ENCODE measurements at regions not wholly inside any gene's neighbourhood (a gene's known extent, or its start where the extent isn't known, plus 50 kb on each side); places are given as distances from the start of the nearest gene placed in this dataset.
A peak's percentile ranks its signal among the peaks of the same experiment; 100 is the strongest.

DNA sequence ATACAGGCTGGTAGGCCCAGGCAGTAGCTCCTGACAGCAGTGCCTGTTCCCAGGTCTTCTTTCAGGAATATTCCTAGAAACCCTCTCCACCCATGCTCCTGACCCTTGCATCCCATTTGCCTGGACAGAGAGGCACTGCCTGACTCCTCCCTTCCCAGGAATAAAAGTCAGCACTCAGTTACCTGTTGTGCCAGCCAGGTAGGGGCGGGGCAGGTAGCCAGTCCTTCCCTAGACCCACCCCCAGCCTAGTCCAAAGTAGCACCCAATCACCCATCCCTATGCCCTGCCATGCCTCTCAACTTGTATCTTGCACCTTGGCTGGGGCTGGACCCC is 129.9 kb downstream of the MRPL14 start:
- DNase-seq, result no peak

DNA sequence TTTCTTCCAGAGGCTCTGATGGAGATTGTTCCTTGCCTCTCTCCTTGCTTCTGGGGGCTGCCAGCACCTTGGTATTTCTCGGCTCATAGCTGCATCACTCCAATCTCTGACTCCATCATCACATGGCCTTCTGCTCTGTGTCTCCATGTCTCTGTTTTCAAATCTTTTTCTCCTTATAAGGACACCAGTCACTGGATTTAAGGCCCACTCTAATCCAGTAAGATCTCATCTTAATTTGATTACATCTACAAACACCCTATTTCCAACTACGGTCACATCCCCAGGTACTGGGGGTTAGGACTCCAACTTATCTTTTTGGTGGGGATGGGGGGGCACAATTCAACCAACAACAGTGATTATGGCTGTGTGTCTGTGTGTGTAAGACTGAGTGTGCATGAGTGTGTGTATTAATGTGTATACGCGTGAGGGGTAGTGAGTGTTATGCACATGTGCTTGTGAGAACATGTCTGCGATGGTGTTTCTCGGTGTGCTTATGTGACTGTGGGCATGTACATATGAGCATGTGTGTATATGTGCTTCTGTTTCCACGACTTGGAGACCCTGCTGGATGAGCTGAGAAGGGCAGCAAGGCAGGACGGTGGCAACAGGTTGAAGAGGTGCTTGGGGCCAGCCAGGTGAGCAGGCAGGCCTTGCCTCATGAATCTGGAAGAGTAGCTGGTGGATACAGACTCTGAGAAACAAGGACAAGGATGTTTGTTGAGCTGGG is 130.5 kb downstream of the MRPL14 start:
- DNase-seq, result no peak

DNA sequence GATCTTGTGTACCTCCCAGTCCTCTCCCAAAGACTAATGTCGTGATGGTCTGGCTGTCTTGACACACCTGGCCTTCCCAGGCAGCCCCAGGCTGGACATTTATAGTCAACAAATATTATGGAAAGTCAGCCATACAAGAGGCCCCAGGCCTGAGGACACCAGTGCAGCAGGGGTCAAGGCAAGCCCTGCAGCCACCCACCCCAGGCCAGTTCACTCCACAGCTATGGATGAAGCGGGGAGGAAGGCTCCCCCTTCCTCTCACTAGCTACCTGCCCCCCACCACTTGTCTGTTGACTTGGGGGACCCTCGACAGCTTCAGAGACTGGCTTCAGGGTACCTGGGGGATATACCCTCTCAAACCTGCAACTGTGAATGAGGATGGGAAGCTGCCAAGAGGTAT is 132.1 kb downstream of the MRPL14 start:
- DNase-seq, result no peak

DNA sequence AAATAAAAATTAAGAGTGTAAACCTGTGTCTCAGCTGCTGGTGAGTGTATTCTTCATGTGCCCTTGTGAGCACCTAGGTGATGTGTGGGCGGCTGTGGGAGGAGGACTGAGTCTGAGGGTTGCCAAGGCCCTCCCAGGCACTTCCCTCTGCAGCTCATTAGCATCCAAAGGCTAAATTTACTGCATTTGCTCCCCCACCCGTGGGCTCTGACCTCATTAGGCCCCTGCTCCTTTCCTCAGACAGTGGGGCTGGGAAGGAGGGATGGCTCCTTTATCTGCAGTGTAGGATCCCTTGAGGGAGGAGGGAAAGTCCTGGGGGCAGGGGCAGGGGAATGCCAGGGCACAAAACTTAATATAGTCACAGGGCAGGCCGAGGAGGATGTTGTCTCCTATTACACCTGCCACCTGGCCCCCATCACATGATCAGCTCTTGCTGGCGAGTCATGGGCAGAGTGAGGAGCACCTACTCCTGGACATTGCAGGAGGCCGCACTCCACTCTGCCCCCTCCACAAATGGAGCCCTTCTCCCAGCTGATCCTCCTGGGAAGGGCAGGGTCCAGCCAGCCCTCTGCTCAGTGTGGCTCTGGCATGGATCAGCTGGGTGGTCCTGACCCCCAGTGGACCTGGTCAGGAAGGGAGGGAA is 133.2 kb downstream of the MRPL14 start:
- DNase-seq, result no peak

DNA sequence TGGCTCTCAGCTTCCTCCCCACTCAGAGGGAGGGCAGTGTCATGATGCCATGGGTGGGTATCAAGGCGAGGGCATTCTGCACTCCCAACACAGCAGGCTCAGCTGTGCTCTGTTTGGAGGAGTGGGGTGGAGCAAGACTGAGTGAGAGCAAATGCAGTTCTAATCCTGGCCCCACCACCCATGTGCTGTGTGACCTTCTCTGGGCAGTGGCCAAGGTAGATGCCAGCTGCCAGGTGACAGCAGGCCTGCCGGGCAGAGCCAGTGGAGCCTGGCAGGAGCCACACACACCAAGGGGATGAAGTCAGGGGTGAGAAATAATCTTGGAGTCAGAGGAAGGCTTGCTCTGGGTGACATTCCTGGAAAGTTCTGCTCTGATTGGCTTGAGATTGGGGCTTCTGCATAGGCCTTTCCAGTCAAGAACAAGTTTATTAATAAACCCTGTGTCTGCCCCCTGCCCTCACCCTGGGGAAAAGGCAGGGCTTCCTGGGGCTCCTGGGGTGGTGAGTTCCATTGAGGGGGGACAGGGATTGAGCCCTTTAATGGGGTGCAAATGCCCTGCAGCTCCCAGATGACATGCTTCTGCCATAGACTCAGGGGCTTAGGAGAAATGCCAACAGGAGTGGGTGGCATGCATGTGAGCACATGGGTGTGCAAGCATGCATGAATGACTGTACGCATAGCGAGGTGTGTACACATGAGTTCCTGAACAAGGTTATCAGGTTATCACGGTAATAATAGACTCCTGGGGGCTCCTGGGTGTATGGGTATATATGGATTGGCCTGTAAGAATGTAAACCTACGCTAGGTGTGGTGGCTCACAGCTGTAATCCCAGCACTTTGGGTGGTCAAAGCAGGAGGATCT is 134.2 kb downstream of the MRPL14 start:
- no peak for DNase-seq

DNA sequence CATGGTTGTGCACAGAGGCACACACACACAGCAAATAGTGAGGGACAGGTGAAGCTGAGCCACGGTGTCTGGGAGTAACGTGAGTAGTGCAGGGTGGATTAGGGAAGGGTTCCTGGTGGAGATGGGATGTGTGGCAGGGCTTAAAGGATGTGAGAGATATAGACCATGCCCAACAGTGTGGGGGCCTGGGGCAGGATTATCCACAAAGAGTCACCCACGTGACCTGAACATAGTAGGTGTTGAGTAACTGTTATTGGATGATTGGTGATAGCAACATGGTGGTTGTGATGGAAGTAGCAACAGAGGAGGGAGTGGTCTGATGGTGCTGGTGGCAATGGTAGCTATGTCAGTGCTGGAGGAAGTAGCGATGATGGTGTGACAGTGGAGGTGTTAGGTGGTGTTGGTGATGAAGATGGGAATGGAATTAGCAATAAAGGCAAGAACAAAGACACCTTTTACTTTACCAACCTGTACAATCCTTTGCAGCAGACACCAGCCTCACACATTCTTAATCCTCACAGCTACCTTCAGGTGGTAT is 135.1 kb downstream of the MRPL14 start:
- no peak for DNase-seq

DNA sequence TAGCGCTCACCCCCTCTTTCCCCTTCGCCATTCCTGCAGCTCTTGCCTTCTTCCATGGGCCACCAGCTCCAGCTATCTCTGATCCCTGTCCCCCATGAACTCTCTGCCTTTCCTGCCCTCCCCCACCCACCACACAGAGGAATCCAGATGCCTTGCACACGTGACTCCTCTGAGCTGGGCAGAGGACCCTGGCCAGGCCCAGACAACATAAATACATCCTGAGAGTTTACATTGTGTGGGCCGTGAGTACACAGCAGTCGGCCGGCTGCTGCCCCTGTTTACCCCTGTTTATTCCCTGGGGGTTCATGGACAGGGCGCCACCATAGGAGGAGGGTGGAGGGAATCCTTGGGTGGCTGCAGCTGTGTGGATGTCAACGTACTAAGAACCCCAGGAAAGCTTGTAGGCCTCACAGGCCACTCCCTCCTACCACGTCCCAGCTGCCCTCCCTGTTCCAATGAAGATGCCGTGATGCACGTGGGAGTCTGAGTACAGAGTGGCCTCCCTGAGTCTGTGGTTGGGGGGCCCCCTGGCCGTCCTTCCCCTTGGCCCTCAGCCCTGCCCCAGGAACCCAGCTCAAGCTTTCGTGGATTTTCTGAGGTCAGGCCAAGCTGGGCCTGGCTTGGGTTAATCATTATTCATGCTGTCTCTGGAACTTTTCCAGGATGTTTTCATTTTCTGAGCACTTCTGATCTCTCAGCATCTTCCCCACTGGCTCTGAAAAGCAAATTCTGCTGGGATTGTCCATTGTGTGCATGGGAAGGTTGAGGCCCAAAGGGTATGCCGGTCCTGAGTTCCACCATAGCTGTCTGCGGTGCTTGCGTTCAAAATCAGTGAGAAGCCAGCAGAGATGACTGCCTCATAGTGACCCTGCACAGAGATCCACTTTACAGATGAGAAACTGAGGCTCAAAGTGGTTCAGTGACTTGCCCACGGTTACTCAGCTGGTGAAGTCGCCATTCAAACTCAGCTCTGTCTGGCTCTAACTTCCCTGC is 136.3 kb downstream of the MRPL14 start:
- DNase-seq, result no peak

DNA sequence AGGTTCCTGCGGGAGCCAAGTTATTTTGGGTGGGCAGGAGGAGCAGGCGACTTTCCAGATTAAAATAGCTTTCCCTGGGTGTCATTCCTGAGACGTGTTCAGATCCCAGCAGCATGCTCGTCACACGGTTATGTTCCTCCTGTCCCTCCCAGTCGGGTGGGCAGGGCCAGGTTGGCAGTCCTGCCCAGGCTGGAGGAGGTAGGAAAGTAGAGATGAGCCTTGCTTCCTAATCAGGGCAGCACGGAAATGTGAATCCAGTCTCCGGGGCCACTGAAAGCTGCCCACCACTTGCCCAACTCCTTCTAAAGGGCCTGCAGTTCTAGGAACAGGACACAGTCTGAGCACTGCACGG is 137.0 kb downstream of the MRPL14 start:
- DNase-seq, result no peak

DNA sequence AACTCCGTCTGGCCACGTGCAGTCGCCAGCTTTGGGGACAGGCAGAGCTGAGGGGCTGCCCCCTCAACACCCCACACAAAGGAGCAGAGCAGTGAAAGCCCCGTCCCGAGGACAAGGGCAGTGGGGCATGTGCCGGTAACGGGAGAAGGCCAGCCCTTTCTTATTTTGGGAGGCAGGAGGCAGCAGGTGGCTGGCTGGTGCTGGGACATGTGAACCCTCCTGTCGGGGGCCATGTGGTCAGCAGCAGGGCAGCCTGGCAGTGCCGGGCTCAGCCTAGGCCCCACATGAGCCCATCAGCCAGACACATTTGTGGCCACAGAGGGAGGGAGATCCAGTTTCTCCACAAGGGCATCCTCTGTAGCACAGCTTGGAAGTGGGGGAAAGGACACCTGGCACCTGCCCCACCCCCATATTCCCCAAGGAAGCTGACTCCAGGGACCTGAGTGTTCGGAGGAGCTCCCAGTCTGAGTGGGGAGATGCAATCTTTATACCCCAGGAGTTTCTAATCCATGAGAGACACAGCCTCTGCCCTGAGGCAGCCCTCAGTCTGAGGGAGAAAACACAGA is 137.6 kb downstream of the MRPL14 start:
- DNase-seq, result no peak

DNA sequence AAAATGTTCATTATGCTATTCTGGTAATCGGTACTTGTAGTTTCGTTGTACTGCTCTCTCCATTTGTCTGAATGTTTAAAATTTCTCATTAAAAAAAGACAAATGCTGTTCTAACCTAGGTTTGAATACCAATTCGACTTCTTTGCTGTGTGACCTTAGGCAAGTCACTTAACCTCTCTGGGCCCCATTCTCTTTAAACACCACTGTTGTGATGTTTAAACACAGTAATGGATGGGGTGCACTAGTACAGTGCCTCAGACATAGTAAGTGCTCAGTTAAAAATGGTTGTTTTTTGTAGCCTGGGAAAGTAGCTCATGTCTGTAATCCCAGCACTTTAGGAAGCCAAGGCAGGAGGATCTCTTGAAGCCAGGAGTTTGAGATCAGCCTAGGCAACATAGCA is 138.5 kb downstream of the MRPL14 start:
- no peak for DNase-seq

DNA sequence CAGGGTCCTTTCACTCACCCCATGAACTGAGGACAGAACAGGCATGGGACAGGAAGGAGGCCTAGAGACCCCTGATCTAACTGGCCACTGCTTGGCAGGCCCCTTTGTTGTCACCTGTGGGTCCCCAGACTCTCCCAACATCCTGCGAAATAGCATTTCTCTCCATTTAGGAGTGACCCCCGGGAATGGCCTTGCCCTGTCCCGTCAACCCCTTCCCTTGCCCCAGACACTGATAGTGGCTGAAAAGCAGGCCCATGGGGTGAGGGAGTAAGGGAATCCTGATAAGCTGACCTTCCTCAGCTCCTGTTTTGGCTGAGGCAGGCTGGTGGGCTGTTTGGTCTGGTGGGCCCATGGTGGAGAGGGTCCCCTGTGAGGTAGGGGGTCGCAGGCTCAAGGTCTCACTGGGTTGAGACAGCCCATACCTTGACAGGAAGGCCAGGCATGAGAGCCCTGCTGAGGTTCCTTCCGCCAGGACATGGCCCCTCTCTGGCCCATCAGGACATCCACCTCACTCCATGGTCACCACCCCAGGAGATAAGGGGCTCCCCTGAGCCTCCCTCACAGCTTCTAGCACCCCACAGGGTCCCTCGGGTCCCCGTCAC is 139.3 kb downstream of the MRPL14 start:
- DNase-seq, result no peak

DNA sequence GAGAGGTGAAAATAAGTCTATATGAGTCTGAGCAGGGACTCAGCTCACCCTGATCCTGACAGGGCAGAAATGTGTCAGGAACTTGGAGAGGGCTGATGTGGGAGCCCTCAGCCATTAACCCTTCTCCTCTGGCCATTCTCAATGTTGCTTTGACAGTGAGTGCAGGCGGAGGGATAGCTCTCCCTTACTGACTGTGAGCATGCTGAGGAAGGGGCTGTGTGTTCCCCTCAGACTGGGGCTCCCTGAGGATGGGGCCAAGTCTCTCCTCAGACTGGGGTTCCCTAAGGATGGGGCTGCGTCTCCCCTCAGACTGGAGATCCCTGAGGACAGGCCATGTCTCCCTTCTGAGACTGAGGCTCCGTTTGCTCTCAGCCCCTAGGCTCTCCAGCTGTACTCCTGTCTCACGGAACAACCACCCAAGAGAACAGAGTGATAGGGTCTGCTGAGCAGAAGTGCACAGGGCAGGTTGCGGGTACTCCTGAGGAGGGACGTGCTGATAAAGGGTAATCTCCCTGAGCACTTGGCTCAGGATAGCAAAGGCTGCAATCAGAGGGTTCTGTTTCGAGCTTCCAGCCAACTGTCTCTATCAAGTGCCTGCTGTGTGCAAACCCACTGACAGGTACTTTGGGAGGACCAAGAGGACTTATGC is 141.0 kb downstream of the MRPL14 start:
- DNase-seq, result no peak

DNA sequence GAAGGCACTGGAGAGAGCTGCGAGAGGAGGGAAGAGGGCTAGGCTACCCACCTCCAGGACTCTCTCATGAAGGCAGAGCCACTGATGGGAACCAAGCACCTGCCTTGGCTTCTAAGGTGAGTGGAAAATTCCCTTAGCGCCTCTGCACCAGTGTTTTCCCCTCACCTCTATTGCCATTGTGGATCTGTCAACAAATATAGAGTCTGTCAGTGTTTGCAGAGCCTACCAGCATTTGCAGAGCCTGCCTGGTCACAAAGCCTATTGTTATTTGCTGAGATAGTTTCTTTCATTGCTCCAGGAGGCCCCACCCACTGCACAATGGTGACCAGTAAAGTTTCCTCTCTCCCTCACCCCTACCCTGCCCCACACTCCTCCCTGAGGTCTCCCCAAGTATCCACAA is 141.9 kb downstream of the MRPL14 start:
- DNase-seq, result no peak

DNA sequence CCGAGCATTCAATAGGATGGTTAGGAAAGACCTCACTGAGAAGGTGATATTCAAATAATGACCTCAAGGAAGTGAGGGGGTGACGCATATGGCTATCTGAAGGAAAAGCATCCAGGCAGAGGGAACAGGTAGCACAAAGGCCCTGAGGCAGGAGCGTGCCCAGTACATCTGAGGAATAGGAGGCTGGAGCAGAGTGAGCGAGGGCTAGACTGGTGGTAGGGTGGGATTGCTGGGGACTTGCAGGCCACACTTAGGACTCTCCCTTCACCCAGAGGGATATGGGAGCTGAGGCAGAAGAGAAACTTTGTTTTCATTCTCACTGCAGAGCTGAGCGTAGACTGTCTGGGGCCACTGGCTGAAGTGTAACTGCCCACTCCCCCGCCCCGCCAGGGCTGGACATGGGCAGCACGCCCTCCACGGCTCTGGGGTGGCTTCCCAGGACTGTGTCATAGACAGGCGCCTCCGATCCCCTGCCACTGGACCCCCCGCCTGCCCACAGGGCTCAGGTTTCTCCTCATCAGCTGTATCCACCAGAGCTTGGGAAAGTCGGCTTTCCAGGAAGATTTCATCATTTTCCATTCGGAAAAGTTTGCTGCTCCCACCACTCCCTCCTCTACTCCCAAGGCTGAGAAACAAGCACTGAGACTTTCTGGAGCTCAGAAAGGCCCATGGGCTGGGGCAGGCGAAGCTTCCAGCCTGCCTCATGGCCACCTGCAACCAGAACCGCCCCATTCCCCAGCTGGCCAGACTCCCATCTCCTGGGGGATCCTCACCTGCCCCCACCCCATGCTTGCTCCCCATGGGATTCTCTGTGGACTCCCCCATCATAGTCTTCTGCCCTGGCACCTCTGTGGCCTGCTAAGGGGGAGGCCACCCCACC is 142.6 kb downstream of the MRPL14 start:
- no peak for DNase-seq

DNA sequence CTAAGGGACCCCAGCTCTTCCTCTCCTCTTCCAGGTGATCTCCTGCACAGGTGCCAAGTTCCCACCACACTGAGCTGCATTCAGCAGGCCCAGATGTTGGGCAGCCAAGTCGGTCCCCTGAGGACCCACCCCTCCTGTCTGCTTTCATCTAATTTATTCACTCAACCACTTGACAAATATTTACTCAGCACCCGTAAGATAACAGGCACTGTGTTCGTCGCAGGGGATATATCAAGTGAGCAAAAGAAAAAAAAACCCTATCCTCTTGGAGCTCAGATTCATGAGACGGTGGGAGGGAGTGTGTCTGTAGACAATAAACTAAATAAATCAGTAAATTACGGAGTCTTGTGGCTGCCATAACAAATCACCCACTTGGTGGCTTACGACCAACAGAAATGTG is 143.6 kb downstream of the MRPL14 start:
- peak; percentile 72 for DNase-seq

DNA sequence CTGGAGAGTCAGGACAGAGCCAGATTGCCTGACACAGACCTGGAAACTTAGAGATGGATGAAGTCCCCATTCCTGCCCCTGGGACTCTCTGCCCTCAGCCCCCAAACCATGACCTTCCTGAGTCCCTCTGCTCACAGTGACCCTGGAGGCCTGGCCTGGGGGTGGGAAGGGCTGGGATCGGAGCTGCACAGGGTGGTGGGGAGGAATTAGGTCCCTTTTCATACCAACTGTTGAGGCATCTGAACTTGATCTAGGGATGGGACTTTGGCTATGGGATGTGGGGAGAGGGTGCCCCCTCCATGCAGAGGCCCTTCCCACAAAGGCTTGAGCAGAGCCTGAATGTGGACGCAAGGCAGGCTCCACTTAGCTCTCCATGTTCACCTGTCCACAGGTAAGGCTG is 144.1 kb downstream of the MRPL14 start:
- no peak for DNase-seq

DNA sequence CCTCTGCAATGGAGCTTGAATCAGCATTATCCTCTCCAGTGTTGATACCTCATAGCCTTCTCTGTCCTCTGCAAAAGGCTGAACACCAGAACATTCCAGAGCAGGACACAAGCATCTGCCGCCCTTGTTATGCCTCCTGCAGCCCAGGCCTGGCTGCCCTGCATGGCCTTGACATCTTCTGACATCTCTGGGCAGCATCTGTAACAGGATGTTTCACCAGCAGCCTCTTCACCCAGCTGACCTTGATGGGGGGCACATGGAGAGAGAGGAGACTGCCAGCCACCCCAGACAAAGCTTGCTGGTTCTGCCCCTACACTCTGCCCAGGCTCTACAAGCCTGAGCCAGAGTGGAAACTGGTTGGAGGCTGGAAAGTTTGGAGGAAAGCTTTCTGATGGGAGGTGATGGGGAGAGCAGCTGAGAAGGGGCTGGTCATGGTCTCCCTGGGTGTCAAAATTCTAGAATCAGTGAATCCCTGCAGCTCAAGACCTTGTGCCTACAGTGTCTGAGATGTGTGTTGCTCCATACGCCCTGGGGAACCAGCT is 145.1 kb downstream of the MRPL14 start:
- DNase-seq, result no peak

DNA sequence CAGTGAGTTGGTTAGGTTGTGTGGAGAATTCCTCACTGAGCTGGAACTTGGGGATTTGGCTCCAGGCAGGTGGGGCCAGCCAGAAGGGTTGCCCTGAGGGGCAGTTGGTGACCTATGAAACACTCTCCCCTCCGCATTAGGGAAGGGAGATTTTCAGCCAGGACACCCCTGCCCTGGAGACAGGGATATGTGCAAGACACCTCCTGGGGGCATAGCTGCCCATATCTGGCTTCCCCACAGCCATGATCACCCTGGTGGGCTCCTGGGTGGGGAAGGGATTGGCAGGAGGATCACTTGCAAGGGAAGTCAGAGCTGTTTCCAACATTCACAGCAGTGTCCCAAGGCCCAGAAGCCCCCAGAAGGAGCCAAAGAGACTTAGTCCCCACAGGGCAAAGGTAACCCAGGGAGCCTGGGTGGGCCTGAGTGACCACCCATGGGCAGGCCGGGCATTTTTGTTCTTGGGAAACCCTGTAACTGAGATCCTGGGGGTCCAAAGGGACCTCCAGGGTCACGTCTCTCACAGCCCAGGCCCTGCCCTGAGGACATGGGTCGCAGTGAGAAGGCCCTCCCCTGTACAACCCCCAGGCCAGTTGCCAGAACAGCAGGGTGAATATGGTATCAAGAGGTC is 145.8 kb downstream of the MRPL14 start:
- no peak for DNase-seq

DNA sequence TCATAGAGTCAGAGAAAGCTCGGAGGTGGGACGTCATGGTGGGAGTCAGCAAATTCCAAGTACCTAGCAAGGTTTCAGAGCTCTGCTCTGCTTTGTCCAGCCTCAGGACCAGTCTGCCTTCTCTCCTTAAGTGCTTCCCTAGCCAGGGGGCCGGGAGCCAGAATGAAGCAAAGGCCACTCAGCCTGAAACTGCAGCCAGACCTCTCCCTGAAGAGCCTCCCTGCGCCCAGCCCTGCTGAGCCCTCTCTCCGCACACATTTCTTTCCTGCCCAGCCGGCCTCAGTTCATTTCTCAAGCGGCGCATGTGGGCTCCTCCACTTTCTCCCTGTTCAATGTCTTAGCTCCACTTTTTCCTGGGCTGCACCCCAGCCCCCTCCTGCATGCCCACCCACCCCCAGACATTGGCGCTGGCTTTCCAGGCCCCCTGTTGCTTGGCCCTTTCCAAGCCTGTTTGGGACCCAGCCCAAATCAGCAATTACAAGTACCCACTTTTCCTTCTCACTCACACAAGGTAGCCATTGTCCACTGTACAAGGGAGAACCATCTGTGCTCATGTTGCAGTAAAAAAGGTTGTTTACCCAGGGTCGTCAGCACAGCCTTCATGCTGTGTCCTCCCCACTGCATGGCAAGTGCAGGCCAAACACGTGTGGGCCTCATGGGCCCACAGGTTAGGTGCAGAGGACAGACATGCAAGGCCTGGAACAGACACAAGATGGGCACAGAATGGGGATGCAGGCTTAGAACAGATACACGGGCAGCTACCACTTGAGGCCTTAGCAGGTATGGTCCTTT is 147.1 kb downstream of the MRPL14 start:
- DNase-seq, result no peak

Measured in NCI-H526 treated with DMSO at 0.1 percent for 48 hours (cell line).